Esophagus squamous epithelium (tissue), 5 donors: ENCODE measurements at regions not wholly inside any gene's neighbourhood (a gene's known extent, or its start where the extent isn't known, plus 50 kb on each side); places are given as distances from the start of the nearest gene placed in this dataset.

Source experiments
- DNase-seq: peaks from one replicate; lab custom pipeline; 2025; lab: John Stamatoyannopoulos, UW
- H3K27ac ChIP-seq, 4 donors: fragments of 200-600 bp; sonication (generic); one replicate each; pipeline ENCODE4 v1.5.1; 2016 to 2019; ENCODE audit warnings: mild to moderate bottlenecking in 1 of 4
- H3K27me3 ChIP-seq, 4 donors: fragments of 200-600 bp; sonication (generic); 1 replicate in 3 of 4; 2 replicates in 1 of 4; pipeline versions ENCODE4 v1.5.1 to v1.6.0; 2017 to 2021; ENCODE audit warnings: antibody characterized with exemption in 1 of 4
- H3K36me3 ChIP-seq, 3 donors: fragments of 200-600 bp; sonication (generic); one replicate each; pipeline ENCODE4 v1.5.1; 2016 to 2019
- H3K4me1 ChIP-seq, 3 donors: fragments of 200-600 bp; sonication (generic); one replicate each; pipeline ENCODE4 v1.5.1; 2017 to 2019
- H3K4me3 ChIP-seq, 4 donors: fragments of 200-600 bp; sonication (generic); 1 replicate in 3 of 4; 2 replicates in 1 of 4; pipeline ENCODE4 v1.5.1; 2016 to 2019; ENCODE audit warnings: mild to moderate bottlenecking in 2 of 4, moderate library complexity in 1 of 4
- H3K9me3 ChIP-seq, 3 donors: fragments of 200-600 bp; sonication (generic); one replicate each; pipeline ENCODE4 v1.5.1; 2016 to 2019
- CTCF ChIP-seq, 6 experiments: fragments of 450-650 bp in 4 of 6; fragments of 200-600 bp in 2 of 6; sonication (generic) in 2 of 6; IDR thresholded peaks; one replicate each; pipeline ENCODE4 v1.5.1; 2016 to 2019; ENCODE audit warnings: antibody characterized with exemption in 6 of 6, mild to moderate bottlenecking in 4 of 6, moderate library complexity in 4 of 6
- POLR2A ChIP-seq, 4 donors: fragments of 450-650 bp; IDR thresholded peaks; one replicate each; pipeline ENCODE4 v1.6.1; 2017; ENCODE audit warnings: antibody characterized with exemption in 4 of 4, mild to moderate bottlenecking in 4 of 4, moderate library complexity in 3 of 4
- WGBS, 2 donors: methylation state at CpG; one replicate each; pipeline ENCODE4 v1.1.5; 2018; 5-methylcytosine and 5-hydroxymethylcytosine counted together
- intact Hi-C: fragments of 100-400 bp; cut with DNase I; formaldehyde crosslinking; loops from one replicate; pipeline ENCODE4 v1.15.0; 2022
- donor health status: DM: yes; HTN: yes; CAD: no.

- DNase-seq = no peak
- H3K4me1 ChIP-seq = no peaks in the 10 kb centered on the region
- no peaks in the 10 kb centered on the region for H3K27me3 ChIP-seq
- no peak for TF ChIP-seq CTCF (IDR thresholded peaks at IDR 0.05)
- TF ChIP-seq POLR2A (IDR thresholded peaks at IDR 0.05) = no peak
- no peaks in the 10 kb centered on the region for H3K36me3 ChIP-seq
- intact Hi-C loops = no loop called here
- H3K9me3 ChIP-seq = peaks cover 0 to 4% (median 0%) of the 10 kb centered on the region in 3 donors
- H3K4me3 ChIP-seq = no peak overlapping the region
- no peak overlapping the region for H3K27ac ChIP-seq
Measured at GRCh38 chr15:54820098-54820497, 376.6 kb downstream of the RSL24D1 start.

- Histone ChIP-seq H3K27ac (no peak overlapping the region), H3K4me1 (no peaks in the 10 kb centered on the region), H3K27me3 (no peaks in the 10 kb centered on the region), H3K36me3 (no peaks in the 10 kb centered on the region), H3K4me3 (no peak overlapping the region), H3K9me3 (peaks cover 0 to 12% (median 0%) of the 10 kb centered on the region in 3 donors)
- WGBS, 2 donors = 73 to 75% methylated on average over 1 of the region's 1 CpG
- DNase-seq = no peak
- intact Hi-C loops = no loop called here
- TF ChIP-seq POLR2A (IDR thresholded peaks at IDR 0.05) = no peak
Measured at GRCh38 chr15:54816401-54816800, 380.3 kb downstream of the RSL24D1 start.

- 52 to 53% methylated on average over 4 of the region's 4 CpGs for WGBS, 2 donors
- Histone ChIP-seq H3K27me3 (no peaks in the 10 kb centered on the region), H3K27ac (no peak overlapping the region)
Measured at GRCh38 chr15:54815556-54815955, 381.2 kb downstream of the RSL24D1 start.

GRCh38 chr15:54812383-54812782 is 384.4 kb downstream of the RSL24D1 start:
- Histone ChIP-seq H3K9me3 (peaks cover 0 to 12% (median 0%) of the 10 kb centered on the region in 3 donors), H3K4me1 (no peaks in the 10 kb centered on the region), H3K27me3 (no peaks in the 10 kb centered on the region), H3K27ac (no peak overlapping the region), H3K36me3 (no peaks in the 10 kb centered on the region), H3K4me3 (no peak overlapping the region)
- TF ChIP-seq CTCF (IDR thresholded peaks at IDR 0.05) = no peak
- no peak for TF ChIP-seq POLR2A (IDR thresholded peaks at IDR 0.05)
- intact Hi-C loops = no loop called here
- no peak for DNase-seq

More at GRCh38 chr15:54815556-54815955, 381.2 kb downstream of the RSL24D1 start:
- intact Hi-C loops = no loop called here
- no peak for DNase-seq
- Histone ChIP-seq H3K4me1 (no peaks in the 10 kb centered on the region), H3K4me3 (no peak overlapping the region), H3K9me3 (peaks cover 0 to 12% (median 0%) of the 10 kb centered on the region in 3 donors), H3K36me3 (no peaks in the 10 kb centered on the region)
- no peak for TF ChIP-seq CTCF (IDR thresholded peaks at IDR 0.05)
- no peak for TF ChIP-seq POLR2A (IDR thresholded peaks at IDR 0.05)

- H3K36me3 ChIP-seq = no peaks in the 10 kb centered on the region
- no peak overlapping the region for H3K27ac ChIP-seq
- TF ChIP-seq POLR2A (IDR thresholded peaks at IDR 0.05) (no peak), CTCF (IDR thresholded peaks at IDR 0.05) (no peak)
- H3K9me3 ChIP-seq = peaks cover 0 to 12% (median 0%) of the 10 kb centered on the region in 3 donors
- H3K4me1 ChIP-seq = no peaks in the 10 kb centered on the region
- H3K4me3 ChIP-seq = no peak overlapping the region
- H3K27me3 ChIP-seq = no peaks in the 10 kb centered on the region
- intact Hi-C loops = no loop called here
- no peak for DNase-seq
Measured at GRCh38 chr15:54810496-54810895, 386.2 kb downstream of the RSL24D1 start.

GRCh38 chr15:54810031-54810430 is 386.7 kb downstream of the RSL24D1 start:
- TF ChIP-seq CTCF (IDR thresholded peaks at IDR 0.05) (no peak), POLR2A (IDR thresholded peaks at IDR 0.05) (no peak)
- Histone ChIP-seq H3K4me1 (no peaks in the 10 kb centered on the region), H3K4me3 (no peak overlapping the region), H3K36me3 (no peaks in the 10 kb centered on the region), H3K27me3 (no peaks in the 10 kb centered on the region), H3K9me3 (peaks cover 0 to 8% (median 0%) of the 10 kb centered on the region in 3 donors), H3K27ac (no peak overlapping the region)
- 74 to 78% methylated on average over 2 of the region's 2 CpGs for WGBS, 2 donors
- intact Hi-C loops = no loop called here
- DNase-seq = no peak
